A673 (cell line): ENCODE measurements at regions not wholly inside any gene's neighbourhood (a gene's known extent, or its start where the extent isn't known, plus 50 kb on each side); places are given as distances from the start of the nearest gene placed in this dataset.

Source experiments
- BruUV-seq: library from RNA; stranded (reverse); fragments of 400-500 nt; replicated peaks from 2 replicates; lab custom pipeline; 2021; lab: Mats Ljungman, UMichigan
- CTCF ChIA-PET: fragments of 300-600 bp; sonication (Branson Sonifier 250); formaldehyde crosslinking; loops from one replicate; lab custom pipeline; 2022; ENCODE audit warnings: antibody characterized with exemption; lab: Charles Lee
- POLR2A ChIA-PET: fragments of 300-600 bp; sonication (Branson Sonifier 250); formaldehyde crosslinking; loops from one replicate; lab custom pipeline; 2022; ENCODE audit warnings: antibody characterized with exemption; ENCODE audit not compliant: low non-redundant PET; lab: Charles Lee
- DNase-seq: peaks from one replicate; pipeline ENCODE4 v3.0.0-alpha.2; 2015; ENCODE audit warnings: low spot score
- H3K27ac ChIP-seq: fragments of 200-600 bp; sonication (generic); 2 replicates; pipeline ENCODE4 v1.5.1; 2016; ENCODE audit warnings: mixed run types, low read depth, mild to moderate bottlenecking, mixed read lengths, antibody characterized with exemption, low read length; ENCODE audit not compliant: poor library complexity, severe bottlenecking
- H3K27me3 ChIP-seq: fragments of 200-600 bp; sonication (generic); replicated peaks from 2 replicates; pipeline ENCODE4 v1.6.1; 2017; ENCODE audit warnings: mixed run types, low read depth, mild to moderate bottlenecking, mixed read lengths, antibody characterized with exemption, low read length; ENCODE audit not compliant: insufficient read depth, poor library complexity
- H3K36me3 ChIP-seq: fragments of 200-600 bp; sonication (generic); 2 replicates; pipeline ENCODE4 v1.6.1; 2016; ENCODE audit warnings: mixed run types, mild to moderate bottlenecking, mixed read lengths, antibody characterized with exemption, low read length; ENCODE audit not compliant: insufficient read depth, poor library complexity, severe bottlenecking
- H3K4me1 ChIP-seq: fragments of 200-600 bp; sonication (generic); 2 replicates; pipeline ENCODE4 v1.6.1; 2017; ENCODE audit warnings: mixed run types, mild to moderate bottlenecking, mixed read lengths, antibody characterized with exemption, low read length; ENCODE audit not compliant: insufficient read depth, poor library complexity, severe bottlenecking
- H3K4me3 ChIP-seq: fragments of 200-600 bp; sonication (generic); 2 replicates; pipeline ENCODE4 v1.5.1; 2016; ENCODE audit warnings: low read depth, mixed run types, mild to moderate bottlenecking, mixed read lengths, low read length; ENCODE audit not compliant: poor library complexity, severe bottlenecking
- H3K9me3 ChIP-seq: fragments of 200-600 bp; sonication (generic); 2 replicates; pipeline ENCODE4 v1.6.1; 2016; ENCODE audit warnings: mixed run types, low read depth, mild to moderate bottlenecking, mixed read lengths, antibody characterized with exemption, low read length; ENCODE audit not compliant: poor library complexity, severe bottlenecking
- CTCF ChIP-seq: fragments of 300-800, 200-600 bp; sonication (generic); conservative IDR thresholded peaks from 2 replicates; pipeline ENCODE4 v1.5.1; 2017; ENCODE audit warnings: low read depth, mild to moderate bottlenecking, antibody characterized with exemption, low read length, moderate library complexity, mixed read lengths
- EZH2 ChIP-seq: fragments of 200-600 bp; sonication (generic); IDR thresholded peaks from 2 replicates; pipeline ENCODE4 v1.6.1; 2017; ENCODE audit warnings: borderline replicate concordance, low read depth, mild to moderate bottlenecking, mixed read lengths, antibody characterized with exemption, low read length; ENCODE audit not compliant: poor library complexity, severe bottlenecking
- intact Hi-C: fragments of 100-400 bp; cut with micrococcal nuclease; formaldehyde crosslinking; loops from one replicate; pipeline ENCODE4 v1.10.0; 2022; ENCODE audit not compliant: unreplicated experiment

- H3K36me3 ChIP-seq = no peaks in the 10 kb centered on the region
- TF ChIP-seq CTCF (no peak), EZH2 (no peak)
- no peak overlapping the region for H3K27ac ChIP-seq
- BruUV-seq = no TSS peak
- intact Hi-C loops = no loop called here
- CTCF ChIA-PET = no interaction called here
- H3K27me3 ChIP-seq = no peaks in the 10 kb centered on the region
- no peak for DNase-seq
- H3K9me3 ChIP-seq = peaks cover 21% of the 10 kb centered on the region
- no peaks in the 10 kb centered on the region for H3K4me1 ChIP-seq
- POLR2A ChIA-PET = no interaction called here
- H3K4me3 ChIP-seq = no peak overlapping the region
Observed at GRCh38 chr5:13316176-13316575, 628.3 kb downstream of the DNAH5 start.

- intact Hi-C loops = no loop called here
- Histone ChIP-seq H3K4me1 (no peaks in the 10 kb centered on the region), H3K27ac (no peak overlapping the region), H3K36me3 (no peaks in the 10 kb centered on the region), H3K4me3 (no peak overlapping the region), H3K9me3 (peaks cover 4% of the 10 kb centered on the region), H3K27me3 (no peaks in the 10 kb centered on the region)
- BruUV-seq = no TSS peak
- TF ChIP-seq CTCF (no peak), EZH2 (no peak)
- POLR2A ChIA-PET = no interaction called here
- CTCF ChIA-PET = no interaction called here
- no peak for DNase-seq
Observed at GRCh38 chr5:13307480-13307879, 637.0 kb downstream of the DNAH5 start.

- CTCF ChIA-PET = no interaction called here
- Histone ChIP-seq H3K27me3 (no peaks in the 10 kb centered on the region), H3K36me3 (no peaks in the 10 kb centered on the region), H3K9me3 (peaks cover 20% of the 10 kb centered on the region), H3K27ac (no peak overlapping the region), H3K4me1 (no peaks in the 10 kb centered on the region), H3K4me3 (no peak overlapping the region)
- DNase-seq = no peak
- TF ChIP-seq EZH2 (no peak), CTCF (no peak)
- no TSS peak for BruUV-seq
- POLR2A ChIA-PET = no interaction called here
- intact Hi-C loops = no loop called here
Observed at GRCh38 chr5:13303445-13303844, 641.0 kb downstream of the DNAH5 start.
